A549 (cell line): ENCODE measurements at regions not wholly inside any gene's neighbourhood (a gene's known extent, or its start where the extent isn't known, plus 50 kb on each side); places are given as distances from the start of the nearest gene placed in this dataset.

ENCODE experiments used
- CEBPB ChIP-seq, 2 experiments: fragments of >200 bp in 1 of 2; sonication (Bioruptor Twin) in 1 of 2; formaldehyde crosslinking in 1 of 2; IDR thresholded peaks; 2 replicates each; pipeline ENCODE4 v1.6.1; 2012 to 2016
- CHD2 ChIP-seq: fragments of 150-350 bp; IDR thresholded peaks from 2 replicates; pipeline ENCODE4 v1.6.1; 2014; ENCODE audit warnings: low read length; ENCODE audit not compliant: partially characterized antibody
- CHD4 ChIP-seq: fragments of 200-600 bp; sonication (generic); IDR thresholded peaks from 2 replicates; pipeline ENCODE4 v1.6.1; 2016; ENCODE audit warnings: antibody characterized with exemption, mild to moderate bottlenecking, borderline replicate concordance
- EP300 ChIP-seq, 2 experiments: fragments of >200 bp; sonication (Bioruptor Twin); formaldehyde crosslinking; IDR thresholded peaks; 2 replicates in 1 of 2; 3 replicates in 1 of 2; pipeline ENCODE4 v1.6.1; 2016 to 2017
- JUN ChIP-seq, 2 experiments: fragments of >200 bp; sonication (Bioruptor Twin); formaldehyde crosslinking; IDR thresholded peaks; 2 replicates in 1 of 2; 3 replicates in 1 of 2; pipeline ENCODE4 v1.6.1; 2016 to 2017
- POLR2A ChIP-seq: IDR thresholded peaks from 2 replicates; pipeline ENCODE4 v1.6.1; 2012; ENCODE audit warnings: mild to moderate bottlenecking, low read length
- RFX5 ChIP-seq: fragments of 450-650 bp; IDR thresholded peaks from 2 replicates; pipeline ENCODE4 v1.7.1; 2014; ENCODE audit warnings: antibody characterized with exemption, mild to moderate bottlenecking, moderate library complexity
- USF2 ChIP-seq: fragments of 450-650 bp; IDR thresholded peaks from 2 replicates; pipeline ENCODE4 v1.6.1; 2014; ENCODE audit warnings: antibody characterized with exemption
- ZC3H11A ChIP-seq: fragments of 450-650 bp; IDR thresholded peaks from 2 replicates; pipeline ENCODE4 v1.6.1; 2014; ENCODE audit warnings: antibody characterized with exemption, mild to moderate bottlenecking
- TF ChIP-seq, protein P1 (sequence below): fragments of >200 bp; sonication (Bioruptor Twin); formaldehyde crosslinking; IDR thresholded peaks from 3 replicates; pipeline ENCODE4 v1.5.1; 2016
- TF ChIP-seq, protein P2 (sequence below): IDR thresholded peaks from 2 replicates; pipeline ENCODE4 v1.6.1; 2012
- TF ChIP-seq, protein P3 (sequence below): fragments of 200-600 bp; sonication (generic); IDR thresholded peaks from 2 replicates; pipeline ENCODE4 v1.6.1; 2016; ENCODE audit warnings: antibody characterized with exemption, mild to moderate bottlenecking, moderate library complexity

DNA sequence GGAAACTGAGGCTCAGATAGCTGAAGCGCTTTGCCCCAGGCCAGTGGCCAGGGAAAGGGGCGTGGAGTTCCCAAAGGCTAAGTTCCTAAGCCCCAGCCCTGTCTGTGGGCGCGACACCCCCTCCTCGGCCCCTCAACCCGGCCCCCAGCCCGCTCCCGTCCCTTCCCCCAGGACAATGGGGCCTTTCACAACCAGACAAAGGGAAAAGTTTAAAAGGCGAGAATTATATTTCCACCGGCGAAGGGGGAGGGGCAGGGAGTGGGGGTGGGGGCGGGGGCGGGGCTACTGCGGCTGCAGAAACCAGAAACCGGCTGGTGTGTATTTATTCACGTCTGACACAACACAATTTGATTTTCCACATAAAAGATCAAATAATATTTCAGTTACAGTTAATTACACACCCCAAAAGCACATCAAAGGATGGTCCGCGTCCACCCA, 192.1 kb downstream of the MN1 start:
- no peak for TF ChIP-seq USF2
- TF ChIP-seq, protein P1, sequence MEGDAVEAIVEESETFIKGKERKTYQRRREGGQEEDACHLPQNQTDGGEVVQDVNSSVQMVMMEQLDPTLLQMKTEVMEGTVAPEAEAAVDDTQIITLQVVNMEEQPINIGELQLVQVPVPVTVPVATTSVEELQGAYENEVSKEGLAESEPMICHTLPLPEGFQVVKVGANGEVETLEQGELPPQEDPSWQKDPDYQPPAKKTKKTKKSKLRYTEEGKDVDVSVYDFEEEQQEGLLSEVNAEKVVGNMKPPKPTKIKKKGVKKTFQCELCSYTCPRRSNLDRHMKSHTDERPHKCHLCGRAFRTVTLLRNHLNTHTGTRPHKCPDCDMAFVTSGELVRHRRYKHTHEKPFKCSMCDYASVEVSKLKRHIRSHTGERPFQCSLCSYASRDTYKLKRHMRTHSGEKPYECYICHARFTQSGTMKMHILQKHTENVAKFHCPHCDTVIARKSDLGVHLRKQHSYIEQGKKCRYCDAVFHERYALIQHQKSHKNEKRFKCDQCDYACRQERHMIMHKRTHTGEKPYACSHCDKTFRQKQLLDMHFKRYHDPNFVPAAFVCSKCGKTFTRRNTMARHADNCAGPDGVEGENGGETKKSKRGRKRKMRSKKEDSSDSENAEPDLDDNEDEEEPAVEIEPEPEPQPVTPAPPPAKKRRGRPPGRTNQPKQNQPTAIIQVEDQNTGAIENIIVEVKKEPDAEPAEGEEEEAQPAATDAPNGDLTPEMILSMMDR, result no peak
- TF ChIP-seq, protein P2, sequence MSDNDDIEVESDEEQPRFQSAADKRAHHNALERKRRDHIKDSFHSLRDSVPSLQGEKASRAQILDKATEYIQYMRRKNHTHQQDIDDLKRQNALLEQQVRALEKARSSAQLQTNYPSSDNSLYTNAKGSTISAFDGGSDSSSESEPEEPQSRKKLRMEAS, result no peak
- TF ChIP-seq EP300 (IDR thresholded peaks at IDR 0.05), result no peak
- TF ChIP-seq POLR2A, result no peak
- no peak for TF ChIP-seq CHD2
- TF ChIP-seq, protein P3, sequence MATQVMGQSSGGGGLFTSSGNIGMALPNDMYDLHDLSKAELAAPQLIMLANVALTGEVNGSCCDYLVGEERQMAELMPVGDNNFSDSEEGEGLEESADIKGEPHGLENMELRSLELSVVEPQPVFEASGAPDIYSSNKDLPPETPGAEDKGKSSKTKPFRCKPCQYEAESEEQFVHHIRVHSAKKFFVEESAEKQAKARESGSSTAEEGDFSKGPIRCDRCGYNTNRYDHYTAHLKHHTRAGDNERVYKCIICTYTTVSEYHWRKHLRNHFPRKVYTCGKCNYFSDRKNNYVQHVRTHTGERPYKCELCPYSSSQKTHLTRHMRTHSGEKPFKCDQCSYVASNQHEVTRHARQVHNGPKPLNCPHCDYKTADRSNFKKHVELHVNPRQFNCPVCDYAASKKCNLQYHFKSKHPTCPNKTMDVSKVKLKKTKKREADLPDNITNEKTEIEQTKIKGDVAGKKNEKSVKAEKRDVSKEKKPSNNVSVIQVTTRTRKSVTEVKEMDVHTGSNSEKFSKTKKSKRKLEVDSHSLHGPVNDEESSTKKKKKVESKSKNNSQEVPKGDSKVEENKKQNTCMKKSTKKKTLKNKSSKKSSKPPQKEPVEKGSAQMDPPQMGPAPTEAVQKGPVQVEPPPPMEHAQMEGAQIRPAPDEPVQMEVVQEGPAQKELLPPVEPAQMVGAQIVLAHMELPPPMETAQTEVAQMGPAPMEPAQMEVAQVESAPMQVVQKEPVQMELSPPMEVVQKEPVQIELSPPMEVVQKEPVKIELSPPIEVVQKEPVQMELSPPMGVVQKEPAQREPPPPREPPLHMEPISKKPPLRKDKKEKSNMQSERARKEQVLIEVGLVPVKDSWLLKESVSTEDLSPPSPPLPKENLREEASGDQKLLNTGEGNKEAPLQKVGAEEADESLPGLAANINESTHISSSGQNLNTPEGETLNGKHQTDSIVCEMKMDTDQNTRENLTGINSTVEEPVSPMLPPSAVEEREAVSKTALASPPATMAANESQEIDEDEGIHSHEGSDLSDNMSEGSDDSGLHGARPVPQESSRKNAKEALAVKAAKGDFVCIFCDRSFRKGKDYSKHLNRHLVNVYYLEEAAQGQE, result no peak
- no peak for TF ChIP-seq CHD4
- TF ChIP-seq CEBPB (IDR thresholded peaks at IDR 0.05), result no peak
- no peak for TF ChIP-seq JUN (IDR thresholded peaks at IDR 0.05)
- TF ChIP-seq ZC3H11A, result no peak
- TF ChIP-seq RFX5, result no peak
